HG03354 (cell line): ENCODE measurements at regions not wholly inside any gene's neighbourhood (a gene's known extent, or its start where the extent isn't known, plus 50 kb on each side); places are given as distances from the start of the nearest gene placed in this dataset.

Experiments used
- ATAC-seq: cut with Tn5 transposase; IDR thresholded peaks from one replicate; pipeline ENCODE4 v1.9.1; 2021; ENCODE audit warnings: mild to moderate bottlenecking; ENCODE audit not compliant: unreplicated experiment, poor library complexity, severe bottlenecking

- no peak for ATAC-seq
These were observed 142.9 kb downstream of the CDC5L start for GRCh38 chr6:44530209-44530909.

GRCh38 chr6:44530910-44531234 is 143.4 kb downstream of the CDC5L start:
- ATAC-seq: no peak

GRCh38 chr6:44531442-44532015 is 144.0 kb downstream of the CDC5L start:
- ATAC-seq: no peak

GRCh38 chr6:44533421-44533820 is 145.9 kb downstream of the CDC5L start:
- no peak for ATAC-seq

GRCh38 chr6:44534291-44534690 is 146.8 kb downstream of the CDC5L start:
- no peak for ATAC-seq

GRCh38 chr6:44535446-44535845 is 147.9 kb downstream of the CDC5L start:
- no peak for ATAC-seq

- ATAC-seq: no peak
These were observed 148.5 kb downstream of the CDC5L start for GRCh38 chr6:44535967-44536366.

- no peak for ATAC-seq
These were observed 150.0 kb downstream of the CDC5L start for GRCh38 chr6:44537306-44538049.

- no peak for ATAC-seq
These were observed 150.8 kb downstream of the CDC5L start for GRCh38 chr6:44538131-44538806.

- ATAC-seq: no peak
These were observed 151.3 kb downstream of the CDC5L start for GRCh38 chr6:44538807-44539201.

GRCh38 chr6:44539701-44540355 is 152.3 kb downstream of the CDC5L start:
- no peak for ATAC-seq

- ATAC-seq: no peak
These were observed 153.4 kb downstream of the CDC5L start for GRCh38 chr6:44540881-44541280.

- no peak for ATAC-seq
These were observed 155.1 kb downstream of the CDC5L start for GRCh38 chr6:44542401-44543116.

GRCh38 chr6:44543664-44544063 is 156.2 kb downstream of the CDC5L start:
- no peak for ATAC-seq

- no peak for ATAC-seq
These were observed 157.7 kb downstream of the CDC5L start for GRCh38 chr6:44545224-44545623.

- no peak for ATAC-seq
These were observed 160.8 kb downstream of the CDC5L start for GRCh38 chr6:44548319-44548718.

- ATAC-seq: no peak
These were observed 162.0 kb downstream of the CDC5L start for GRCh38 chr6:44549516-44549915.

- no peak for ATAC-seq
These were observed 166.7 kb downstream of the CDC5L start for GRCh38 chr6:44554194-44554593.

GRCh38 chr6:44554861-44555260 is 167.4 kb downstream of the CDC5L start:
- ATAC-seq: no peak

- no peak for ATAC-seq
These were observed 168.5 kb downstream of the CDC5L start for GRCh38 chr6:44556046-44556445.
